AG09309 (cell line): ENCODE measurements at regions not wholly inside any gene's neighbourhood (a gene's known extent, or its start where the extent isn't known, plus 50 kb on each side); places are given as distances from the start of the nearest gene placed in this dataset.

Experiments
- DNase-seq: peaks from one replicate; pipeline ENCODE4 v3.0.0-alpha.2; 2010; ENCODE audit warnings: low read depth
- H3K4me3 ChIP-seq: 2 replicates; pipeline ENCODE4 v1.5.1; 2011; ENCODE audit warnings: mild to moderate bottlenecking, low read depth, low read length, moderate library complexity; ENCODE audit not compliant: control insufficient read depth
- TF ChIP-seq, protein P1 (sequence below): IDR thresholded peaks from 2 replicates; pipeline ENCODE4 v1.5.1; 2011; ENCODE audit warnings: mild to moderate bottlenecking, low read depth, low read length, inconsistent platforms; ENCODE audit not compliant: insufficient read depth, control insufficient read depth; ENCODE audit errors: missing control alignments

DNA sequence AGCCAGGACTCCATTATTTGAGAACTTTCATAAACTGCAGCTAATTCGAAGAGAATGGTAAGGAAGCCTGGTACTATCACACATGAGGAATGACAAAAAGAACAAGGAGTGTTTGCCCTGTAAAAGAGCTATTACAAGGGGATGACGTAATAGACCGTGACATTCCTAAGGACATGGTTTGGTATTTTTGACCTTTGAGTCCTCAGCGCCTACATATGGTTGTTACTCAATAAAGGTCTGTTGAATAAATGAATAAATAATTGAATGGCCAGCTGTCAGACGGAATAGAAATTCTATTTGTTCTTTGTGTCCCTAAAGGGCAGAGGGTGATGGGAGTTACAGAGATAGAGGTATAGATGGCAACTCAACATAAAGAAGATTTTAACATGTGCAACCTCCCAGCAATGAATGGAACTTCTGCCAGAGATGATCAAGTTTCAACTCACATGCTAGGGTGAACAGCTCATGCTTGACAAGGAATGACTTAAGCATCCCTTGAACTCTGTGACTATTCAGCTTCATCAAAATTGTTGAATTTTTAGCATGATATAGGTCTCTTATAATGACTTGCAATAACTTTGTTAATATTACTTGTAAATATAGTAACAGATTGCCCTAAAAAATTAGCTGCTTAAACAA lies 115.4 kb downstream of the TENT5A start:
- no peak overlapping the region for H3K4me3 ChIP-seq
- TF ChIP-seq, protein P1, sequence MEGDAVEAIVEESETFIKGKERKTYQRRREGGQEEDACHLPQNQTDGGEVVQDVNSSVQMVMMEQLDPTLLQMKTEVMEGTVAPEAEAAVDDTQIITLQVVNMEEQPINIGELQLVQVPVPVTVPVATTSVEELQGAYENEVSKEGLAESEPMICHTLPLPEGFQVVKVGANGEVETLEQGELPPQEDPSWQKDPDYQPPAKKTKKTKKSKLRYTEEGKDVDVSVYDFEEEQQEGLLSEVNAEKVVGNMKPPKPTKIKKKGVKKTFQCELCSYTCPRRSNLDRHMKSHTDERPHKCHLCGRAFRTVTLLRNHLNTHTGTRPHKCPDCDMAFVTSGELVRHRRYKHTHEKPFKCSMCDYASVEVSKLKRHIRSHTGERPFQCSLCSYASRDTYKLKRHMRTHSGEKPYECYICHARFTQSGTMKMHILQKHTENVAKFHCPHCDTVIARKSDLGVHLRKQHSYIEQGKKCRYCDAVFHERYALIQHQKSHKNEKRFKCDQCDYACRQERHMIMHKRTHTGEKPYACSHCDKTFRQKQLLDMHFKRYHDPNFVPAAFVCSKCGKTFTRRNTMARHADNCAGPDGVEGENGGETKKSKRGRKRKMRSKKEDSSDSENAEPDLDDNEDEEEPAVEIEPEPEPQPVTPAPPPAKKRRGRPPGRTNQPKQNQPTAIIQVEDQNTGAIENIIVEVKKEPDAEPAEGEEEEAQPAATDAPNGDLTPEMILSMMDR, result no peak
- no peak for DNase-seq

GRCh38 chr6:81634155-81634880 lies 118.2 kb downstream of the TENT5A start:
- TF ChIP-seq, protein P1, result no peak
- DNase-seq, result no peak
- no peak overlapping the region for H3K4me3 ChIP-seq

GRCh38 chr6:81633391-81633790 lies 119.1 kb downstream of the TENT5A start:
- no peak overlapping the region for H3K4me3 ChIP-seq
- no peak for DNase-seq
- TF ChIP-seq, protein P1, result no peak

DNA sequence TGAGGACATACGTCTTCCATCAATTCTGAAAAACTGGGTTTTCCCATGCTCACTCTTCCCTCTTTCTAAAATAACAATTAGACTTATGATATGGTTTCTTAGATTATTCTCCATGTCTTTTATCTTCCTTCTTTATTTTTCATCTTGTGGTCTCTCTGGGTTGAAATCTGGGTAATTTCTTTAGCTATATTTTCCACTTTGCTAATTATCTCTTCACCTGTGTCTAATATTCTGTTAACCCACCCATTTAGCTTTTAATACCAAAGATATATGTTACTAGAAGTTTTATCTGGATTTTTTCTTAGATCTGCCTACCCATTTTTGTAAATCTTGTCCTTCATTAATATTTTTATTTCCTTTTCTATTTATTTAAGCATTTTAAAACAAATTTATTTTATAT lies 121.8 kb downstream of the TENT5A start:
- DNase-seq, result no peak
- H3K4me3 ChIP-seq, result no peak overlapping the region
- TF ChIP-seq, protein P1, result no peak

GRCh38 chr6:81625216-81625615 lies 127.3 kb downstream of the TENT5A start:
- TF ChIP-seq, protein P1, result no peak
- H3K4me3 ChIP-seq, result no peak overlapping the region
- no peak for DNase-seq

GRCh38 chr6:81624453-81624852 lies 128.0 kb downstream of the TENT5A start:
- TF ChIP-seq, protein P1, result no peak
- no peak for DNase-seq
- H3K4me3 ChIP-seq, result no peak overlapping the region
